Dendritic cell treated with granulocyte-macrophage colony-stimulating factor and Interleukin-4, amounts not matched to agents 40 ng/mL and 50 ng/mL, for 4 days (primary cell): ENCODE measurements at regions not wholly inside any gene's neighbourhood (a gene's known extent, or its start where the extent isn't known, plus 50 kb on each side); places are given as distances from the start of the nearest gene placed in this dataset.
"Not testable (repeated sequence)": the region's sequence is repeated elsewhere in the genome, so short reads cannot be mapped to it uniquely, and the experiment has no call there.

Experiments
- H3K27ac Mint-ChIP-seq: one replicate; pipeline ENCODE4 v1.8.0; 2022; ENCODE audit warnings: mild to moderate bottlenecking, mixed read lengths
- H3K27me3 Mint-ChIP-seq: one replicate; pipeline ENCODE4 v1.8.0; 2022; ENCODE audit warnings: mild to moderate bottlenecking, mixed read lengths
- H3K36me3 Mint-ChIP-seq: one replicate; pipeline ENCODE4 v1.8.0; 2022; ENCODE audit warnings: low read depth, mixed read lengths
- H3K4me1 Mint-ChIP-seq: one replicate; pipeline ENCODE4 v1.8.0; 2022; ENCODE audit warnings: low read depth, mixed read lengths
- H3K4me3 Mint-ChIP-seq: one replicate; pipeline ENCODE4 v1.8.0; 2022; ENCODE audit warnings: mild to moderate bottlenecking, moderate library complexity, mixed read lengths
- H3K9me3 Mint-ChIP-seq: one replicate; pipeline ENCODE4 v1.8.0; 2022; ENCODE audit warnings: mixed read lengths
- intact Hi-C: fragments of 100-400 bp; cut with micrococcal nuclease; formaldehyde crosslinking; loops from one replicate; pipeline ENCODE4 v1.15.0; 2022

DNA sequence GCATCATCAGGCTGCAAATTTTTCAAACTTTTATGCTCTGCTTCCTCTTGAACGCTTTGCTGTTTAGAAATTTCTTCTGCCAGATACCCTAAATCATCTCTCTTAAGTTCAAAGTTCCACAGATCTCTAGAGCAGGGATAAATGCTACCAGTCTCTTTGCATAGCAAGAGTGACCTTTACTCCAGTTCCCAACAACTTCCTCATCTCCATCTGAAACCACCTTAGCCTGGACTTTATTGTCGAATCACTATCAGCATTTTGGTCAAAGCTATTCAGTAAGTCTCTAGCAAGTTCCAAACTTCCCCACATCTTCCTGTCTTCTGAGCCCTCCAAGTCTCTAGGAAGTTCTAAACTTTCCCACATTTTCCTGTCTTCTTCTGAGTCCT is 170.9 kb downstream of the MAIP1 start:
- intact Hi-C loops: not testable (repeated sequence)

DNA sequence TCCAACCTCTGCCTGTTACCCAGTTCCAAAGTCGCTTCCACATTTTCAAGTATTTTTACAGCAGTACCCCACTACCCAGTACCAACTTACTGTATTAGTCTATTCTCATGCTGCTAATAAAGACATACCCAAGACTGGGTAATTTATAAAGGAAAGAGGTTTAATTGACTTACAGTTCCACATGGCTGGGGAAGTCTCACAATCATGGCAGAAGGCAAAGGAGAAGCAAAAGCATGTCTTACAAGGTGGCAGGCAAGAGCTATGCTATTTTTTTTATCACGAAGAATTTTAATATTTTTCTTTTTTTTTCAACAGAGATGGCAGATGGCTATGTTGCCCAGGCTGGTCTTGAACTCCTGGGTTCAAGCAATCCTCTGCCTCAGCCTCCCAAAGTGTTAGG is 171.3 kb downstream of the MAIP1 start:
- H3K4me3 Mint-ChIP-seq, H3K27ac Mint-ChIP-seq, intact Hi-C loops, H3K27me3 Mint-ChIP-seq, H3K36me3 Mint-ChIP-seq: not testable (repeated sequence)
- Mint-ChIP-seq H3K4me1 (peaks cover 18% of the 10 kb centered on the region), H3K9me3 (peaks cover 13% of the 10 kb centered on the region)

More for the DNA sequence above, 170.9 kb downstream of the MAIP1 start:
- H3K4me1 Mint-ChIP-seq: peaks cover 18% of the 10 kb centered on the region
- not testable (repeated sequence) for H3K27ac Mint-ChIP-seq, H3K27me3 Mint-ChIP-seq, H3K36me3 Mint-ChIP-seq, H3K4me3 Mint-ChIP-seq
- H3K9me3 Mint-ChIP-seq: peaks cover 13% of the 10 kb centered on the region

DNA sequence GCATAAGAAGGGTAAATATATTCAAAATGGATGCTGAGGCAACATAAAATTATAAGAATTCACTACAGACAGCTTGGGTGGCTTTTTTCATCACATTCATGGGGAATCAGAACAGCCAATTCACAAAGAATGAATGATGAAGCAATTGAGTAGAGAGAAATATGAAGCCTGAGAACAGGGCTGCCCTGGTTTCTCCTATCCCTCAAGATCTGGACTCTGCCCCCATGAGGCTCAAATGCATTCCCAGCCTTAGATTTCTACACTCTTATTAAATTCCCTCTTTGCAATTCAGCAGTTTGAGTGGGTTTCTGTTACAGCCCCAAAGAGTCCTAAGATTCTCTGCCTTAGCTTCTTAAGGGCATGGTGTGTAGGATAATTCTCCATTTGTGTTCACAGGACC is 172.5 kb downstream of the MAIP1 start:
- no peak overlapping the region for H3K4me3 Mint-ChIP-seq
- no peak overlapping the region for H3K27ac Mint-ChIP-seq
- H3K27me3 Mint-ChIP-seq: peaks cover 2% of the 10 kb centered on the region
- peaks cover 13% of the 10 kb centered on the region for H3K9me3 Mint-ChIP-seq
- intact Hi-C loops: no loop called here
- no peaks in the 10 kb centered on the region for H3K36me3 Mint-ChIP-seq
- H3K4me1 Mint-ChIP-seq: peaks cover 18% of the 10 kb centered on the region

DNA sequence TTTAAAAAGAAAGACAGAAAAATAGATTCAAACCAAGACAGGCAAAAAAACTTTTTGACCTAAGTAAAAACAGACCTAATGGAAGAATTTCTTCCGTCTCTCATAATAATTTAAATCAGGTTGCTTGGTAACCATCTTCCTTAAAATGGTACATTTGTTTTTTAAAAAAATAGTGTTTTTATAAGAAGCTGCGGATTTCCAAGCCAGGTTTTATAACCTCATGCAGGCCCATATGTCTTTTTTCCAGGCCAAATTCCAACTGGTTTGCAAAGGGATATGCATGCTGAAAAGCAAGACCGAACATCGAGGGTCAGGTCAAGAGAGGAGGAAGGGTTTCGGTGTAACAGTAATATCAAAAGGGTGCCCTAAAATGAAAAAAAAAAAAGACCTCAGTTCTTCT is 172.9 kb downstream of the MAIP1 start:
- H3K27me3 Mint-ChIP-seq: peaks cover 2% of the 10 kb centered on the region
- no peaks in the 10 kb centered on the region for H3K36me3 Mint-ChIP-seq
- H3K4me1 Mint-ChIP-seq: peaks cover 18% of the 10 kb centered on the region
- peaks cover 13% of the 10 kb centered on the region for H3K9me3 Mint-ChIP-seq
- H3K4me3 Mint-ChIP-seq: no peak overlapping the region
- intact Hi-C loops: no loop called here
- H3K27ac Mint-ChIP-seq: no peak overlapping the region

DNA sequence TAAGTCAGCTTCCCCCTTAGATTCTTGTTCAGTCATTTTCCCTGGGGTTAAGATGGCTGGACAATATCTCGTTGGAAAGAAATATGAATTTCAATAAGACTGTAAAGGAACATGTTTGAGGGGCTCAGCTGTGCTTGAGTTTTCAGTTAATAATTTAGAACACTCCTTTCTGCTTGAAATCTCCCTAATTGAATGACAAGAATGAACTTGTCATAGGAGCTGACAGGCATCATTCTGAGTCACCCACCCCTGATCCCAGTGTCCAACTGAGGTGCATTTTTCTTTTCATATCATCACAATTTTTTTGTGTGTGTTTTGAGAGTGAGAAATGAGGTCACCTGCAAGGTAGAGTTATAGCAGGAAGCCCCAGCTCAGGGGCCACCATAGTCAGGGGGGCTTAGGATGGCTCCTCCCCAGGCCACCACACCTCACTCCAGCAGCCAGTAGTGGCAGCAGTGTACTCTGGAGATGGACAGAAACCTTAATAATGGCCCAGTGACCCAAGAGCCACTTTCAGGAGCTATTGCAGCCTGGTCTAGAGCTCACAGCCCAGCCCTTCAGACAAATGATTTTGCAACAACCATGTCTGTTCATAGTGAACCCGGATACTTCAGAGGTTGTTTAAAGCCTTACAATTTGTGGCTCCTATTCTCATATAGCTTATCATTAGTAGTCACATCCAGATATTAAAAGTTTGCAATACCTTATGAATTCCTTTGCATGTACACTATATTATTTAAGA is 174.5 kb downstream of the MAIP1 start:
- H3K9me3 Mint-ChIP-seq: peaks cover 17% of the 10 kb centered on the region
- H3K4me3 Mint-ChIP-seq: no peak overlapping the region
- peaks cover 12% of the 10 kb centered on the region for H3K4me1 Mint-ChIP-seq
- H3K36me3 Mint-ChIP-seq: no peaks in the 10 kb centered on the region
- intact Hi-C loops: no loop called here
- peaks cover 2% of the 10 kb centered on the region for H3K27me3 Mint-ChIP-seq
- H3K27ac Mint-ChIP-seq: no peak overlapping the region

DNA sequence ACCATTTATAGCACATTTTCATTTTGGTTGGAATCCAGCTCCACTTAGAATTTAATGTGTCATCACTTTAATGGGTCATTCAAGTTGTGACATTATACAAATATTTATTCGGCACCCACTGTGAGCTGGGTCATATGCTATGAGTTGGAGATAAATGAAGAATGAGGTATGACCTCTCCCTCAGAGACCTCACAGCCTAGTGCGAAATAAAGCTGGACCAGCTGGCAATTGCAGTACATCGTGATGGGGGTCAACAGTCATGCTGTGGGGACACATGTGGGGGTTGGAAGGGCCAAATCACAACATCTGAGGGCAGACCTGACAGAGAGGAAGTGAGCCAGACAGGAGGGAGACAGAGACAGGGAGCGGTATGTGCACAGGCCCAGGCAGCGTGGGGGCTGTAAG is 175.4 kb downstream of the MAIP1 start:
- Mint-ChIP-seq H3K27me3 (peaks cover 2% of the 10 kb centered on the region), H3K9me3 (peaks cover 25% of the 10 kb centered on the region), H3K4me1 (peaks cover 6% of the 10 kb centered on the region), H3K27ac (no peak overlapping the region), H3K36me3 (no peaks in the 10 kb centered on the region), H3K4me3 (no peak overlapping the region)
- intact Hi-C loops: no loop called here

DNA sequence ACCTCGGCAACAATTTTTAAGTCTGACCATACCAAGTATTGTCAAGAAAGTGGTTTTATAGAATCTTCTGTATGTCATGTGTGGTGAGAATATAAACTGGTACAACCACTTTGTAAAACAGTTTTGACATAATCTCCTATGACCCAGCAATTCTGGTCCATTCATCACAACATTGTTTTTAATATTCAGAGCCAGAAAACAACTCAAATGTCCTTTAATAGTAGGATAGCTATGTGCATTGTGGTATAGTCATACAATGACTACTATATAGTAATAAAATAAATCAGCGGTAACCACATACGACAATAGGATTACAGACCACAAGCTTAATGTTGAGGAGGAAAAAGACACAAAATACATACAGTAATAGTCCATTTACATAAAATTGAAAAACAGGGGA is 175.2 kb upstream of the SPATS2L start:
- Mint-ChIP-seq H3K4me1 (peaks cover 4% of the 10 kb centered on the region), H3K27ac (no peak overlapping the region), H3K4me3 (no peak overlapping the region), H3K36me3 (no peaks in the 10 kb centered on the region), H3K9me3 (peaks cover 25% of the 10 kb centered on the region), H3K27me3 (peaks cover 2% of the 10 kb centered on the region)
- intact Hi-C loops: no loop called here

DNA sequence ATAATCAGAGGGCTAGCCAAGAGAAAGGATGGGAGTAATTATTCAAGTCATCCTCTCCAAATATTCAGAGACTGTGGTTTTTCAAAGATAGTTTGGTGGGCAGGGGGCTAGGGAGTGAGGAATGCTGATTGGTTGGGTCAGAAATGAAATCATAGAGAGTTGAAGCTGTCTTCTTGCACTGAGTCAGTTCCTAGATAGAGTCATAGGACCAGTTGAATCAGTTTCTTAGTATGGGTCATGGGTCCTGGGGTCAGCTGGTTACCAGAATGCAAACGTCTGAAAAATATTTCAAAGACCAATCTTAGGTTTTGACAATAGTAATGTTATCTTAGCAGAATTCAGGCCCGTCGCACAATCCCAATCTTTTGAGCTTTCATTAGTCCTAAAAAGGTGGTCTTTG is 171.4 kb upstream of the SPATS2L start:
- intact Hi-C loops: no loop called here
- H3K4me3 Mint-ChIP-seq: no peak overlapping the region
- peaks cover 12% of the 10 kb centered on the region for H3K9me3 Mint-ChIP-seq
- no peaks in the 10 kb centered on the region for H3K27me3 Mint-ChIP-seq
- no peaks in the 10 kb centered on the region for H3K4me1 Mint-ChIP-seq
- no peak overlapping the region for H3K27ac Mint-ChIP-seq
- no peaks in the 10 kb centered on the region for H3K36me3 Mint-ChIP-seq

DNA sequence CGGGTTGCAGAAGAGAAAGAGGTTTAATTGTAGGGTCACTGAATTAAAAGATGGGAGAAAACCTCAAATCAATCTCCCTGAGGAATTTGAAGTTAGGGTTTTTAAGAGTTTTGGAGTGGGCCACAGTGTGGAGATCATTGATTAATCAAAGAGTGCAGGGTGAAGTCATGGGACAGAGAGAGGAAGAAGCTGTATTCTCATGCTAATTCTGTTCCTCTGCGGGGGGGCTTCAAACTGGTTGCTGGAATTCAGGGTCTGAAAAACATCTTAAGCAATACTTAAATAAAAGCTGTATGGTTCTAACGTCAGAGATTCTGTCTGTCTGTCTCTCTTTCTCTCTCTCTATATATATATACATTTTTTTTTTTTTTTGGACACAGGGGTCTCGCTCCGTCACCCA is 169.8 kb upstream of the SPATS2L start:
- H3K9me3 Mint-ChIP-seq: peaks cover 12% of the 10 kb centered on the region
- H3K4me1 Mint-ChIP-seq: no peaks in the 10 kb centered on the region
- no peaks in the 10 kb centered on the region for H3K36me3 Mint-ChIP-seq
- no peak overlapping the region for H3K27ac Mint-ChIP-seq
- no peaks in the 10 kb centered on the region for H3K27me3 Mint-ChIP-seq
- intact Hi-C loops: no loop called here
- H3K4me3 Mint-ChIP-seq: no peak overlapping the region

DNA sequence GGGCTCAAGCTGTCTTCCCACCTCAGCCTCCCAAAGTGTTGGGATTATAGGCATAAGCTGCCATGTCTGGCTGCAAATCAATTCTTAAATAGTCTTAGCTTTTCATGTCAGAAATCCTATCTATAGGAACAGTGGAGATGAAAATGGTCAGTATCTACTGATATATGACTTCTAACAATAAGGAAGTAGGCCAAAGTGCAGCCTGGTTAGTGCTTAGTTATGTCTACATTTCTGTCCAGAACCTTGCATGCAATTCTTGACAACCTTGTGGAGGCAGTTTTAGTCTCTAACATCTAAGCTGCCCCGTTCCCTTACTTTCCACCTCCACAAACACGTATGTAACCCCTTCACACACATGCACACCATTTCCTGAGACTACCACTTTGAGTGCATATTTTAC is 169.2 kb upstream of the SPATS2L start:
- no peaks in the 10 kb centered on the region for H3K36me3 Mint-ChIP-seq
- peaks cover 12% of the 10 kb centered on the region for H3K9me3 Mint-ChIP-seq
- H3K27ac Mint-ChIP-seq: no peak overlapping the region
- intact Hi-C loops: no loop called here
- H3K27me3 Mint-ChIP-seq: no peaks in the 10 kb centered on the region
- H3K4me3 Mint-ChIP-seq: no peak overlapping the region
- H3K4me1 Mint-ChIP-seq: no peaks in the 10 kb centered on the region

DNA sequence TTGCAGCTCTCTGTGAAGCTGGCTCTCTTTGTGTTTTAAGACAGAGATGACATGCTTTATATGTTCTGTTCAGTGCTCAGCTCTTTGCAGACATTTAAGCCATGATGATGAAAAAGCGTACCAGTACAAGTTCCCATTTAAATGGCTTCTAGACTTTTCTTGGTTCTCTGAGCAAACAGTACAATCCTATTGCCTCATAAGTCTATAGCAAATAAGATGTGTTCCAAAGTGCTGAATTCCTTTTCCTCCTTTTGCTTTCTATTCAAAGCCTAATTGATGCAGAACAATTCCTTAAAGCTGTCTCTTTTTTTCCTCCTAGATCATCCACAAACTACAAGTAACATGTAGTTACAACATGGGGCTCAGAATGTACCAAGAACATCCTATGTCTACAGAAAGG is 168.8 kb upstream of the SPATS2L start:
- no peak overlapping the region for H3K4me3 Mint-ChIP-seq
- peaks cover 12% of the 10 kb centered on the region for H3K9me3 Mint-ChIP-seq
- H3K4me1 Mint-ChIP-seq: no peaks in the 10 kb centered on the region
- no peaks in the 10 kb centered on the region for H3K36me3 Mint-ChIP-seq
- intact Hi-C loops: no loop called here
- H3K27me3 Mint-ChIP-seq: no peaks in the 10 kb centered on the region
- no peak overlapping the region for H3K27ac Mint-ChIP-seq

DNA sequence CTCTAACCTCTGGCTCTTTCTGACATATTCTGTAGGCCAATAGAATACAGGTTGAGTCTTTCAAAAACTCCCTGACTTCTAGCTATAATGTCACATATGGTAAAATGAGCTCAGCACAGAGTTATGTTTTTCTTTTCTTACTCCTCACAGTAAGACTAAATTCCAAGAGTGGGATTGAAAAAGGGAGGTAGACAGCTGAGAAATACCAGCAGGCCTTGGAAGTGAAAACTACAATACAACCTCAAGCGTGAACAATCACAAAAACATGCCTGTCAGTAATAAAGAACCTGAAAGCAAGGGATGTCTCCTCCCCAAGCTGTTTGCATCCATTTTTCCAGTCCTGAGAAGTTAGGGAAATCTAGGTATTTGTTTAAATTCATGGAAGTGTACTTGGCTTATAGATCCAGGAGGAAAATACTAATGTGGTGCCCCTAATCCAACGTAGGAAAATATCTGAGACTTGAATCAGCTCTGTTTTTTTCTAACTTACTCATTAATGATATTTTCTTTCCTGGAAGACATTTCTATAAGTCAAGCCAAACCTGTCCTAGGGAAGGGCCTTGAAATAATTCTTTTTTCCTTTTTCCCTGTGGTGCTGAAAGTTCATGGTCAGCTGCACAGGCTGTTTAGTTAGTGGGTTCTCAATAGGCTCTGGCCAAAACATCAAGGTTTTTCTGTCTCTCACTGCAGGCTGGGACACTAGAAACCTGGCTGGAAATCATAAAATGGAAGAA is 167.9 kb upstream of the SPATS2L start:
- no peaks in the 10 kb centered on the region for H3K36me3 Mint-ChIP-seq
- no peak overlapping the region for H3K27ac Mint-ChIP-seq
- peaks cover 15% of the 10 kb centered on the region for H3K9me3 Mint-ChIP-seq
- H3K4me3 Mint-ChIP-seq: no peak overlapping the region
- no peaks in the 10 kb centered on the region for H3K4me1 Mint-ChIP-seq
- no peaks in the 10 kb centered on the region for H3K27me3 Mint-ChIP-seq
- intact Hi-C loops: no loop called here

DNA sequence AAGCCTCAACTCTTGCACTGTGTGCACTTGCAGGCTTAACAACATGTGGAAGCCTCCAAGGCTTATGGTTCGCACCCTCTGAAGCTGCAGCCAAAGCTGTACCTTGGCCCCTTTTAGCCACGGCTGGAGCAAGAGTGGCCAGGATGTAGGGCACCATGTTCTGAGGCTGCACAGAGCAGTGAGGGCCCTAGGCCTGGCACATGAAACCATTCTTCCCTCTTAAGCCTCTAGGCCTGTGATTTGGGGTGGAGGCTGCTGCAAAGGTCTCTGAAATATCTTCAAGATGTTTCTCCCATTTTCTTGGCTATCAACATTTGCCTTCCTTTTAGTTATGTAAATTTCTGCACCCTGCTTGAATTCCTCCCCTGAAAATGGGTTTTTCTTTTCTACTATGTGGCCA is 161.9 kb upstream of the SPATS2L start:
- Mint-ChIP-seq H3K9me3 (peaks cover 26% of the 10 kb centered on the region), H3K4me1 (no peaks in the 10 kb centered on the region)

DNA sequence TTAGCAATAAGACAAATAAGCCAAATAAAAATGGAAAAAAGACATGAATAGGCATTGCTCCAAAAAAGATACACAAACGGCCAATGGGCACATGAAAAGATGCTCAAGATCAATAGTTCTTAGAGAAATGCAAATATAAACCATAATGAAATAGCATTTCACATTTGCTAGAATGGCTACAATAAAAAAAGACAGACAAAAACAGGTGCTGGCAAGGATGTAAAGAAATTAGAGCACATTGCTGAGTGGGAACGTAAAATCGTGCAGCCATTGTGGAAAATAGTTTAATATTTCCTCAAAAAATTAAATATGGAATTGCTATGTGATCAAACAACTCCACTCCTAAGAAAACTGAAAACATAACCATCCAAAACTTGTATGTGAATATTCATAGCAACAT is 160.0 kb upstream of the SPATS2L start:
- intact Hi-C loops: no loop called here
- H3K27me3 Mint-ChIP-seq: peaks cover 3% of the 10 kb centered on the region
- no peak overlapping the region for H3K4me3 Mint-ChIP-seq
- no peak overlapping the region for H3K27ac Mint-ChIP-seq
- H3K4me1 Mint-ChIP-seq: no peaks in the 10 kb centered on the region
- peaks cover 45% of the 10 kb centered on the region for H3K9me3 Mint-ChIP-seq
- H3K36me3 Mint-ChIP-seq: no peaks in the 10 kb centered on the region

More for the DNA sequence above, 161.9 kb upstream of the SPATS2L start:
- no peaks in the 10 kb centered on the region for H3K36me3 Mint-ChIP-seq
- no peak overlapping the region for H3K4me3 Mint-ChIP-seq
- intact Hi-C loops: no loop called here
- H3K27ac Mint-ChIP-seq: no peak overlapping the region
- no peaks in the 10 kb centered on the region for H3K27me3 Mint-ChIP-seq

DNA sequence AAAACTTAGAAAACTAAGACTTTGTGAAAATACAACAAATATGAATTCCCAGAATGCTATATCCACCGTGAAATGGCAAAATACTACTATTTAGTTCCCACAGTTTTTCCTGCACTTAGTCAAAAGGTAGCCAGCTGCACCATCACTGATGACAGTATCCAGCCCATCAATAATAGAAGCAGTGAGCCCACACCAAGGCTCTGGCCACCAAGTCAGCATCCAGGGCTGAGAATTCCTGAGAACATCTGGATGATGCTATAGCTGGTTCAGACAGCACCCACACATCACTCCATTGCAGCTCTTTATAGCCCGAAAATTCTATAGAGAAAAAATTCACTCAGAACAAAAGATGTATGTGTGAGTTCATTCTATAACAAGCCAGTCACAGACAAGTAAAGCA is 159.1 kb upstream of the SPATS2L start:
- peaks cover 3% of the 10 kb centered on the region for H3K27me3 Mint-ChIP-seq
- H3K4me3 Mint-ChIP-seq: no peak overlapping the region
- H3K9me3 Mint-ChIP-seq: peaks cover 54% of the 10 kb centered on the region
- intact Hi-C loops: no loop called here
- H3K27ac Mint-ChIP-seq: no peak overlapping the region
- no peaks in the 10 kb centered on the region for H3K36me3 Mint-ChIP-seq
- peaks cover under 1% of the 10 kb centered on the region for H3K4me1 Mint-ChIP-seq
